SK-N-SH treated with all-trans-retinoic acid at 6 μM for 48 hours (cell line): ENCODE measurements at regions not wholly inside any gene's neighbourhood (a gene's known extent, or its start where the extent isn't known, plus 50 kb on each side); places are given as distances from the start of the nearest gene placed in this dataset.

Experiments used
- ATAC-seq: fragments of 200-7000 bp; cut with Tn5 transposase; 3 replicates; pipeline ENCODE4 v1.9.1; 2020; ENCODE audit warnings: mild to moderate bottlenecking, moderate library complexity
- ARNTL ChIP-seq: fragments of 450-650 bp; formaldehyde crosslinking; IDR thresholded peaks from 2 replicates; pipeline ENCODE4 v1.5.0; 2020; ENCODE audit warnings: low read depth, mild to moderate bottlenecking, moderate library complexity, borderline replicate concordance
- BACH2 ChIP-seq: fragments of 250-450 bp; sonication (Bioruptor Pico); IDR thresholded peaks from 2 replicates; pipeline ENCODE4 v1.9.0; 2021; ENCODE audit warnings: mild to moderate bottlenecking, borderline replicate concordance
- CSRNP3 ChIP-seq: fragments of 250-450 bp; sonication (Bioruptor Pico); IDR thresholded peaks from 2 replicates; pipeline ENCODE4 v1.5.1; 2021; ENCODE audit warnings: mild to moderate bottlenecking, moderate library complexity
- ESRRG ChIP-seq: fragments of 250-450 bp; sonication (Bioruptor Pico); IDR thresholded peaks from 2 replicates; pipeline ENCODE4 v1.6.1; 2021; ENCODE audit warnings: mild to moderate bottlenecking
- GLIS3 ChIP-seq: fragments of 250-450 bp; sonication (Bioruptor Pico); IDR thresholded peaks from 2 replicates; pipeline ENCODE4 v1.5.0; 2020; ENCODE audit warnings: mild to moderate bottlenecking, moderate library complexity
- ISL1 ChIP-seq: fragments of 250-450 bp; sonication (Bioruptor Pico); IDR thresholded peaks from 2 replicates; pipeline ENCODE4 v2.1.2; 2022; ENCODE audit warnings: mild to moderate bottlenecking, moderate library complexity
- OSR1 ChIP-seq: fragments of 250-450 bp; sonication (Bioruptor Pico); IDR thresholded peaks from 2 replicates; pipeline ENCODE4 v1.8.0; 2022; ENCODE audit warnings: moderate library complexity, mild to moderate bottlenecking, inconsistent platforms
- PATZ1 ChIP-seq: fragments of 250-450 bp; sonication (Bioruptor Pico); IDR thresholded peaks from 2 replicates; pipeline ENCODE4 v1.8.0; 2020; ENCODE audit warnings: mild to moderate bottlenecking, moderate library complexity, borderline replicate concordance
- POU6F1 ChIP-seq: fragments of 250-450 bp; sonication (Bioruptor Pico); IDR thresholded peaks from 2 replicates; pipeline ENCODE4 v1.8.0; 2021; ENCODE audit warnings: low read depth, mild to moderate bottlenecking, moderate library complexity, borderline replicate concordance
- PPARA ChIP-seq: fragments of 250-450 bp; sonication (Bioruptor Pico); IDR thresholded peaks from 2 replicates; pipeline ENCODE4 v1.5.0; 2020; ENCODE audit warnings: mild to moderate bottlenecking, borderline replicate concordance
- RARB ChIP-seq: fragments of 250-450 bp; sonication (Bioruptor Pico); IDR thresholded peaks from 2 replicates; pipeline ENCODE4 v1.8.0; 2021; ENCODE audit warnings: mild to moderate bottlenecking, moderate library complexity
- SNAI2 ChIP-seq: fragments of 250-450 bp; sonication (Bioruptor Pico); IDR thresholded peaks from 2 replicates; pipeline ENCODE4 v1.5.0; 2020; ENCODE audit warnings: mild to moderate bottlenecking, moderate library complexity
- TCF4 ChIP-seq: fragments of 250-450 bp; sonication (Bioruptor Pico); IDR thresholded peaks from 2 replicates; pipeline ENCODE4 v1.8.0; 2021; ENCODE audit warnings: mild to moderate bottlenecking, moderate library complexity, borderline replicate concordance
- TOX ChIP-seq: fragments of 250-450 bp; sonication (Bioruptor Pico); IDR thresholded peaks from 2 replicates; pipeline ENCODE4 v1.8.0; 2021; ENCODE audit warnings: mild to moderate bottlenecking, moderate library complexity, borderline replicate concordance
- TSHZ2 ChIP-seq: fragments of 250-450 bp; sonication (Bioruptor Pico); IDR thresholded peaks from 2 replicates; pipeline ENCODE4 v1.5.0; 2020; ENCODE audit warnings: mild to moderate bottlenecking, moderate library complexity
- ZC3H10 ChIP-seq: fragments of 250-450 bp; sonication (Bioruptor Pico); IDR thresholded peaks from 2 replicates; pipeline ENCODE4 v1.5.1; 2021; ENCODE audit warnings: mild to moderate bottlenecking, moderate library complexity
- ZFP3 ChIP-seq: fragments of 250-450 bp; sonication (Bioruptor Pico); IDR thresholded peaks from 2 replicates; pipeline ENCODE4 v1.5.0; 2020; ENCODE audit warnings: mild to moderate bottlenecking, moderate library complexity
- ZFP30 ChIP-seq: fragments of 450-650 bp; formaldehyde crosslinking; IDR thresholded peaks from 2 replicates; pipeline ENCODE4 v1.5.0; 2022; ENCODE audit warnings: mild to moderate bottlenecking, moderate library complexity
- ZNF70 ChIP-seq: fragments of 450-650 bp; formaldehyde crosslinking; IDR thresholded peaks from 2 replicates; pipeline ENCODE4 v1.5.0; 2020; ENCODE audit warnings: mild to moderate bottlenecking, moderate library complexity
- ZNF8 ChIP-seq: fragments of 450-650 bp; formaldehyde crosslinking; IDR thresholded peaks from 2 replicates; pipeline ENCODE4 v1.5.0; 2020; ENCODE audit warnings: mild to moderate bottlenecking, moderate library complexity

- TF ChIP-seq POU6F1 (CRISPR knock-in tag), result no peak
- no peak for TF ChIP-seq OSR1 (CRISPR knock-in tag)
Measured at GRCh38 chr10:130389906-130390305, 253.7 kb downstream of the GLRX3 start (continued).

GRCh38 chr10:130392031-130392430 lies 255.8 kb downstream of the GLRX3 start:
- no peak for TF ChIP-seq RARB (CRISPR knock-in tag)
- TF ChIP-seq TOX (CRISPR knock-in tag), result no peak
- TF ChIP-seq GLIS3 (CRISPR knock-in tag), result no peak
- no peak for TF ChIP-seq ZC3H10 (CRISPR knock-in tag)
- TF ChIP-seq PATZ1 (CRISPR knock-in tag), result no peak
- no peak for TF ChIP-seq CSRNP3 (CRISPR knock-in tag)
- no peak for TF ChIP-seq PPARA (CRISPR knock-in tag)
- no peak for TF ChIP-seq ZFP30 (CRISPR knock-in tag)
- TF ChIP-seq POU6F1 (CRISPR knock-in tag), result no peak
- TF ChIP-seq ARNTL (CRISPR knock-in tag), result no peak
- no peak for TF ChIP-seq ESRRG (CRISPR knock-in tag)
- no peak for TF ChIP-seq BACH2 (CRISPR knock-in tag)
- no peak for TF ChIP-seq TCF4
- TF ChIP-seq ZNF8 (CRISPR knock-in tag), result no peak
- no peak for TF ChIP-seq SNAI2 (CRISPR knock-in tag)
- no peak for TF ChIP-seq ZNF70 (CRISPR knock-in tag)
- no peak for TF ChIP-seq TSHZ2 (CRISPR knock-in tag)
- TF ChIP-seq, all 23 proteins: peak for 0
- ATAC-seq, result no peak

- TF ChIP-seq ARNTL (CRISPR knock-in tag), result no peak
- no peak for TF ChIP-seq RARB (CRISPR knock-in tag)
- no peak for TF ChIP-seq TOX (CRISPR knock-in tag)
- no peak for TF ChIP-seq ZNF8 (CRISPR knock-in tag)
- no peak for TF ChIP-seq ISL1 (CRISPR knock-in tag)
- no peak for TF ChIP-seq CSRNP3 (CRISPR knock-in tag)
- no peak for TF ChIP-seq POU6F1 (CRISPR knock-in tag)
- no peak for TF ChIP-seq PPARA (CRISPR knock-in tag)
- no peak for TF ChIP-seq TCF4
- TF ChIP-seq ZFP3 (CRISPR knock-in tag), result no peak
- no peak for TF ChIP-seq BACH2 (CRISPR knock-in tag)
- ATAC-seq, result no peak
Measured at GRCh38 chr10:130393342-130393741, 257.2 kb downstream of the GLRX3 start.
